NOMO-1 (cell line): ENCODE measurements at regions not wholly inside any gene's neighbourhood (a gene's known extent, or its start where the extent isn't known, plus 50 kb on each side); places are given as distances from the start of the nearest gene placed in this dataset.

Experiments used
- DNase-seq, 2 experiments: peaks; one replicate each; lab custom pipeline; 2025; ENCODE audit not compliant: unreplicated experiment in 2 of 2; lab: John Stamatoyannopoulos, UW

- no peak for DNase-seq
Observed at GRCh38 chr2:220148471-220149248, 521.2 kb downstream of the SLC4A3 start.

- DNase-seq: no peak
Observed at GRCh38 chr2:220151341-220151740, 523.9 kb downstream of the SLC4A3 start.

- no peak for DNase-seq
Observed at GRCh38 chr2:220152281-220152935, 525.0 kb downstream of the SLC4A3 start.

- DNase-seq: no peak
Observed at GRCh38 chr2:220153118-220153517, 525.7 kb downstream of the SLC4A3 start.

GRCh38 chr2:220154304-220154703 is 526.9 kb downstream of the SLC4A3 start:
- DNase-seq: no peak

- DNase-seq: no peak
Observed at GRCh38 chr2:220157312-220157711, 529.9 kb downstream of the SLC4A3 start.

- DNase-seq: no peak
Observed at GRCh38 chr2:220159738-220160137, 532.3 kb downstream of the SLC4A3 start.

GRCh38 chr2:220162320-220162719 is 534.9 kb downstream of the SLC4A3 start:
- DNase-seq: no peak

GRCh38 chr2:220163486-220163885 is 536.1 kb downstream of the SLC4A3 start:
- no peak for DNase-seq

- DNase-seq: no peak
Observed at GRCh38 chr2:220165401-220165800, 538.0 kb downstream of the SLC4A3 start.

GRCh38 chr2:220166616-220167015 is 539.2 kb downstream of the SLC4A3 start:
- no peak for DNase-seq

- peak in 1 of 2 experiments; percentile 6 for DNase-seq
Observed at GRCh38 chr2:220167956-220168355, 540.5 kb downstream of the SLC4A3 start.

- DNase-seq: no peak
Observed at GRCh38 chr2:220168891-220169546, 541.6 kb downstream of the SLC4A3 start.

- no peak for DNase-seq
Observed at GRCh38 chr2:220174826-220175225, 547.4 kb downstream of the SLC4A3 start.

- no peak for DNase-seq
Observed at GRCh38 chr2:220175967-220176366, 548.5 kb downstream of the SLC4A3 start.

GRCh38 chr2:220178991-220179695 is 551.7 kb downstream of the SLC4A3 start:
- no peak for DNase-seq

GRCh38 chr2:220181165-220181564 is 553.7 kb downstream of the SLC4A3 start:
- DNase-seq: no peak

- no peak for DNase-seq
Observed at GRCh38 chr2:220182790-220183189, 555.4 kb downstream of the SLC4A3 start.

GRCh38 chr2:220185766-220186305 is 558.4 kb downstream of the SLC4A3 start:
- DNase-seq: no peak

- DNase-seq: no peak
Observed at GRCh38 chr2:220188031-220188430, 560.6 kb downstream of the SLC4A3 start.

- DNase-seq: no peak
Observed at GRCh38 chr2:220191031-220191430, 563.6 kb downstream of the SLC4A3 start.
